ENCODE measurements at regions not wholly inside any gene's neighbourhood (a gene's known extent, or its start where the extent isn't known, plus 50 kb on each side); places are given as distances from the start of the nearest gene placed in this dataset.

- TF ChIP-seq, protein P1, sequence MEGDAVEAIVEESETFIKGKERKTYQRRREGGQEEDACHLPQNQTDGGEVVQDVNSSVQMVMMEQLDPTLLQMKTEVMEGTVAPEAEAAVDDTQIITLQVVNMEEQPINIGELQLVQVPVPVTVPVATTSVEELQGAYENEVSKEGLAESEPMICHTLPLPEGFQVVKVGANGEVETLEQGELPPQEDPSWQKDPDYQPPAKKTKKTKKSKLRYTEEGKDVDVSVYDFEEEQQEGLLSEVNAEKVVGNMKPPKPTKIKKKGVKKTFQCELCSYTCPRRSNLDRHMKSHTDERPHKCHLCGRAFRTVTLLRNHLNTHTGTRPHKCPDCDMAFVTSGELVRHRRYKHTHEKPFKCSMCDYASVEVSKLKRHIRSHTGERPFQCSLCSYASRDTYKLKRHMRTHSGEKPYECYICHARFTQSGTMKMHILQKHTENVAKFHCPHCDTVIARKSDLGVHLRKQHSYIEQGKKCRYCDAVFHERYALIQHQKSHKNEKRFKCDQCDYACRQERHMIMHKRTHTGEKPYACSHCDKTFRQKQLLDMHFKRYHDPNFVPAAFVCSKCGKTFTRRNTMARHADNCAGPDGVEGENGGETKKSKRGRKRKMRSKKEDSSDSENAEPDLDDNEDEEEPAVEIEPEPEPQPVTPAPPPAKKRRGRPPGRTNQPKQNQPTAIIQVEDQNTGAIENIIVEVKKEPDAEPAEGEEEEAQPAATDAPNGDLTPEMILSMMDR (IDR thresholded peaks at IDR 0.05): no peak
- TF ChIP-seq POLR2AphosphoS5 (IDR thresholded peaks at IDR 0.05): no peak
Measured at GRCh38 chr3:182052332-182052731, 340.6 kb downstream of the SOX2 start.

Data from suprapubic skin (tissue), 3 donors.